GM21737 (cell line): ENCODE measurements at regions not wholly inside any gene's neighbourhood (a gene's known extent, or its start where the extent isn't known, plus 50 kb on each side); places are given as distances from the start of the nearest gene placed in this dataset.
"Not testable (repeated sequence)": the region's sequence is repeated elsewhere in the genome, so short reads cannot be mapped to it uniquely, and the experiment has no call there.

ENCODE experiments used
- ATAC-seq: cut with Tn5 transposase; IDR thresholded peaks from one replicate; pipeline ENCODE4 v1.9.1; 2021; ENCODE audit warnings: mild to moderate bottlenecking, moderate library complexity; ENCODE audit not compliant: unreplicated experiment

DNA sequence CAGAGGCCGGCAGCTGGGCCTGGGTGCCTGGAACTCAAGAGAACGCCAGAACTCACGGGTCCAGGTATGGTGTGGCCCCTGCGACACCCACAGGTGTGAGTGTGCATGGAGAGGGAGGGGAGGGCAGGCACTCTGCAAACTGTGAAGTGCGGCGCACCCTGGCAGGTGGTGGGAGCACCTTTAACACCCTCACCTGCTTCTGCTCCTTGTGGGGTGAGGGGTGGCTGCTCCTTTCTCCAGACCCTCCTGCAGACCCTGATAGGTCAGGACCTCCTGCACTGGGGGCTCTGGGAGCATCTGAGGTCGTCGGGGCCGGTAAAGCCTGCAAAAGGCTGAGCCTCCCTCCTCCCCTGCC, 324.7 kb upstream of the SFSWAP start:
- no peak for ATAC-seq

GRCh38 chr12:131386781-131387180, 324.1 kb upstream of the SFSWAP start:
- ATAC-seq = no peak

GRCh38 chr12:131387281-131388163, 323.4 kb upstream of the SFSWAP start:
- ATAC-seq = no peak

GRCh38 chr12:131388164-131389053, 322.5 kb upstream of the SFSWAP start:
- not testable (repeated sequence) for ATAC-seq

DNA sequence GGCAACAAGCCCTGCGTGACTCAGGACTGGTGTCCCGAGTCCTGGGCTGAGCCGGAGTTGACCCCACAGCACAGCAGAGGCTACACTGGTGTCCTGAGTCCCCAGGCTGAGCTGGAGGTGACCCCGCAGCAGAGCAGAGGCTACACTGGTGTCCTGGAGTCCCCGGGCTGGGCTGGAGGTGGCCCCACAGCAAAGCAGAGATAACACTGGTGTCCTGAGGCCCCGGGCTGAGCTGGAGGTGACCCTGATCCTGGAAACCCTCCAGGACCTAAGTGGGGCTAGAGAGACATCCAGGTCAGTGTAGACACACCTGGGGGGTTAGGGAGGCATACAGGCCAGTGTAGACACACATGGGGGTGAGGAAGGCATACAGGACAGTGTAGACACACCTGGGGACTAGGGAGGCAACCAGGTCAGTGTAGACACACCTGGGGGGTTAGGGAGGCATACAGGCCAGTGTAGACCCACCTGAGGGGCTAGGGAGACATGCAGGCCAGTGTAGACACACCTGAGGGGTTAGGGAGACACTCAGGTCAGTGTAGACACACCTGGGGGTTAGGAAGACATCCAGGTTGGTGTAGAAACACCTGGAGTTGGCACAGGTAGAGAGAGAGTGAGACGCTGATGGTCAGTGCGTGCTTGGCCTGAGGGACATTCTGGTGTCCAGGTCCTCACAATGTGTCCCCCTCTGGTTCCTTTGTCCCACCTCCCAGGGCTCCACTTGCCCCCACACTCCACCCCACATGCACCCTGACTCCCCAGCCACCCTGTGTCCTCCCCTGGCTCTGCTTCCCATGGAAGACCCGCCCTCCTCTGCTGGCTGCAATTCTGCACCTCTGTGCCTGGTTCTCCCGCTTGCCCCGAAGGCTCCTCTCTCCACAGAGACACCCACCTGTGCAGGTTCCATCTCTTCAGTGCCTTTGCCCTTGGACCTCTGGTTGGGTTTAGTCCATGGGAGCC, 321.6 kb upstream of the SFSWAP start:
- ATAC-seq = no peak

DNA sequence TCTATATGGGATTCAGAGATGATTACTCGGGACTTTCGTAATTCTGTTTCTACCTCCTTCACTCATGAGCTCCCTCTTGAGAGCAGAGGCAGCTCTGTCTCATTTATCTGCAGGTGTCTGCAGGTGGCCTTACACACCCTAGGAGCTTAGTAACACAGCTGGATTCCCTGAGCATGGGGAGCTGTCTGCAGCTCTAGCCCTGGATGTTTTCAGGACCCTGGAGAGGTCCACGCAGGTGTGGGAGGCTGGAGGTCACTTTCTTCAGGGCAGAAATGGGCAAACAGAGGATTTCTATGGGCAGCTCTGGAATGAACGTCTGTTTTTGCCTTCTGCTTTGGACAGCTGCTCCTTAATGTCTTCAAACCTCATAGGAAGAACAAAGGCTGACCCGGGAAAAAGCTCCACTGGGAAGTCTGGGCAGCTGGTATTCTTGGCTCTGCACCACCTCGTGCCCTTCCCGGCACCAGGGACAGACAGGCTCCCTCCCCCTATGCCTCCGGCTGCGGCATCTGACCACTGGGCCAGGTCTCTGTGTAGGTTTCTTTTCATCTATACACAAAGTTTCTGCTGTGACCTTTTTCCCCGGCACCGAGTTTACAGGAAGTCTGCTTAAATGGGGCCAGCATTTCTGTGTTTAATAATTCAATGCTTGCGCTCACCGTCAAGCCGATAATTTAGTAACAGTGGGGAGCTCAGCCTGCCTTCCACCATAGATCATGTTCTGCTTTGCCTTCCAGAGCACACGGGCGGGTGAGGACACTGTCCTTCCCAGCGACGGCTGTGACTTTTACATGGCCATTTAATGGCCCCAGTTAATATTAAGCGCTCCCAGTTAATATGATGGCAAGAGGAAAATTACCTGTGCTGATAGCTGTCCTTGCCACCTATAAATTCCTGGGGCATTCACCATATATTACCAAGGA, 320.2 kb upstream of the SFSWAP start:
- no peak for ATAC-seq

DNA sequence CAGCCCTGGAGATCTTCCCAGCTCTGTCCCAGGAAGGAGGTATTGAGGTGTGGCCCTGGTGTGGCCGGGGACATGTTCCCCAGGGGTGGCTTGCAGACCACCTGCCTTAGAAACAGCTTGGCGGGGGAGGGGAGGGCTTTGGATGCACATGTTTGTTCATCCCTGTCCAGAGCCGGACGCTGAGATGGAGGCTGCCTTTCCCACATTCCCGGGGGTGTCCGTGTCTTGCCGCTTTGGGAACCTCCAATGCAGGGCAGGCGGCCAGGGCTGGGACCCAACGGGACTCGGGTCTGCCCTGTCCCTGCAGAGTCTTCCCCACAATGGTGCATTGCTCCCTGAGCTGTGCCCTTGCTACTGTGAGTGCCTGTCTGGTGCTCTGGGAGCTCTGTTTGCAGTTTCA, 319.5 kb upstream of the SFSWAP start:
- ATAC-seq = no peak

- ATAC-seq = not testable (repeated sequence)
These were observed 316.1 kb upstream of the SFSWAP start for GRCh38 chr12:131394752-131395151.

DNA sequence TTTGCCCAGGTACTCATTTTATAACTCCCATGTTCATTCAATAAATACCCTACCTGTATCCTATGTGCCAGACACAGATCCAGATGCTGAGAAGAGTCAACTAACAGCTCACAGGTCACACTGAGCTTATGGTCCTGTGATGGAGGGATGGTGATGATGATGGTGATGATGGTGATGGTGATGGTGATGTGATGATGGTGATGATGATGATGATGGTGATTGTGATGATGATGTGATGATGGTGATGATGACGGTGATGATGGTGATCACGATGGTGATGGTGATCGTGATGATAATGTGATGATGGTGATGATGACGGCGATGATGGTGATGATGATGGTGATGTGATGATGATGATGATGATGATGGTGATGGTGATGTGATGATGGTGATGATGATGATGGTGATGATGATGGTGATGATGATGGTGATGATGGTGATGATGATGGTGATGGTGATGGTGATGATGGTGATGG, 315.6 kb upstream of the SFSWAP start:
- not testable (repeated sequence) for ATAC-seq

DNA sequence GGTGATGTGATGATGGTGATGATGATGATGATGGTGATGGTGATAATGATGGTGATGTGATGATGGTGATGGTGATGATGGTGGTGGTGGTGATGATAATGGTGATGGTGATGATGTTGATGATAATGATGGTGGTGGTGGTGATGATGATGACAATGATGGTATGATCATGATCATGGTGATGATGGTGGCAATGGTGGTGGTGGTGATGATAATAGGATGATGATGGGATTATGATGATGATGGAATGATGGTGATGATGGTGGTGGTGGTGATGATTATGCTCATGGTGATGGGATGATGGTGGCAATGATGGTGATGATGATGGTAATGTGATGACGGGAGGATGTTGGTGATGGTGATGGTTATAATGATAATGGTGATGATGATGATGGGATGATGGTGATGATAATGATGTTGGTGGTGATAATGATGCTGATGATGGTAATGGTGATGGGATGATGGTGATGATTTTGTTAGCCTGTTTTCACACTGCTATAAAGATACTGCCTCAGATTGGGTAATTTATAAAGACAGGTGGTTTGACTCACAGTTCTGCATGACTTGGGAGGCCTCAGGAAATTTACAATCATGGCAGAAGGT, 314.8 kb upstream of the SFSWAP start:
- no peak for ATAC-seq

DNA sequence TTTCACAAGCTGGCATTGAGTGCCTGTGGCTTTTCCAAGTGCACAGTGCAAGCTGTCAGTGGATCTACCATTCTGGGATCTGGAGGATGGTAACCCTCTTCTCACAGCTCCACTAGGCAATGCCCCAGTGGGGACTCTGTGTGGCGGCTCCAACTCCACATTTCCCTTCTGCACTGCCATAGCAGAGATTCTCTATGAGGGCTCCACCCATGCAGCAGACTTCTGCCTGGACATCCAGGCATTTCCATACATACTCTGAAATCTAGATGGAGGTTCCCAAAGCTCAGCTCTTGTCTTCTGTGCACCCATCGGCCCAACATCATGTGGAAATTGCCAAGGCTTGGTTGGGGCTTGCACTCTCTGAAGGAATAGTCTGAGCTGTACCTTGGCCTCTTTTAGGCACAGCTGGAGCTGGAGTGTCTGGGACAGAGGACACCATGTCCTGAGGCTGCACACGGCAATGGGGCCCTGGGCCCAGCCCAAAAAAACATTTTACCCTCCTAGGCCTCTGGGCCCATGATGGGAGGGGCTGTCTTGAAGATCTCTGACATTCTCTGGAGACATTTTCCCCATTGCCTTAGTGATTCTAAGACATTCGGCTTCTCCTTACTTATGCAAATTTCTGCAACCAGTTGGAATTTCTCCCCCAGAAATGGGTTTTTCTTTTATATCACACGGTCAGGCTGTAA, 313.3 kb upstream of the SFSWAP start:
- no peak for ATAC-seq

GRCh38 chr12:131399000-131399399, 311.9 kb upstream of the SFSWAP start:
- no peak for ATAC-seq

- not testable (repeated sequence) for ATAC-seq
These were observed 310.1 kb upstream of the SFSWAP start for GRCh38 chr12:131400668-131401294.

DNA sequence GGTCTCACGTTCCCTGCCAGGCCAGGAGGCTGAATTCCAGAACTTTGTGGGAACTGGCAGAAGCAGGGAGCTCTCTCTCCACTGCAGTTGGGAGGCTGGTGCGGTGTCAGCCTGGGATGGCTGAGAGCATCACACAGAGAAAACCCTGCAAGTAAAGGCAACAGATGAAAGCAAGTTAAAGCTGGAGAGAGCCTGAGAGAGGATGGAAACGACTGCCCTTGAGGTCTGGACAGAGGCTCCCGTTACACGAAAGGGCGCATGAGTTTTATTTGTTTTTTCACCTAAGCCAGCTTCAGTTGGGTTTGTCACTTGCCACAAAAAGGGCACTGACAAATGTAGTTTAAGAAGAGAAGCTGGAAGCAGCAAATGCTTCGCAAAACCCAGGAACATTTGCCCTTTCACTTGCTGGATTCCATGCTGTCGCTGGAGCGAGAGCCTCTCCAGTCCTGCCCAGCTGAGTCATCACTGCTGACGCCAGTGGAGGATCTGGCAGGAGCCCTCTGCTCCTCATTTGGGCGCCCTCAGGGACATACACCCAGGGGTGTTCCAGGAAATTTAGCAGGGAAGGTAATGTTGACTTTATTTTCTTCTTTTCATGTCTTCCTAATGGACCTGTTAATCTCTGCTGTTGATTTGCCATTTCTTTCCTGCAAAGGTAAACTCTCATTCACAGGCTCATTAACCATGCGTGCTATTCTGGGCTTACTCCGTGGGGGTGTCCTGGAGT, 308.8 kb upstream of the SFSWAP start:
- not testable (repeated sequence) for ATAC-seq

DNA sequence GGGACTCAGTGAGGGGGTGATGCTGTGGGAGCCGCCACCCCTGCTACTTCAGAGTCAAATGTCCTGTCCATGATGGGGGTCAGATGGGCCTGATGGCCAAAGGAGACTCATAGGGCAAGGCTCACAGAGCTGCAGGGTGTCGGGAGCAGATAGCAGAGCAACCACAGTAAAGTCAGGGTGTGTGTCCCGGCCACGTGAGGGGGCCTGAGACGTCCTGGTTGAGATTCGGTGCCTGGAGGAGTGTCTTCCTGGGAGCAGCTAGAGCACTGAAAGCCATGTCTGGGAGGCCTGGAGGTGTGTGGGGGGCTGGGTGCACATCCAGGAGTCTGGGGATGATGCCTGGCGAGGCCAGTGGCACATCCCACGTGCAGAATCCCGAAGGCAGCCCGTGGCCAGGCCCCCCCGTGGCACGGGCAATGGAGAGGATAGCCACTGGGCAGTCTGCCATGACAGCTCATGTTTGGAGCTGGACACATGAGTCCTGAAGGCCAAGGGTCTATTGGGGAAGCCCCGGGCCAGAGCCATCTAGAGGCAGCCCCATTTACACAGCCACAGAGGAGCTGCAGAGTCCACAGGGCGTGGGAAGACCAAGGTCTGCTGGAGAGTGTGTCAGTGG, 308.0 kb upstream of the SFSWAP start:
- ATAC-seq = no peak

DNA sequence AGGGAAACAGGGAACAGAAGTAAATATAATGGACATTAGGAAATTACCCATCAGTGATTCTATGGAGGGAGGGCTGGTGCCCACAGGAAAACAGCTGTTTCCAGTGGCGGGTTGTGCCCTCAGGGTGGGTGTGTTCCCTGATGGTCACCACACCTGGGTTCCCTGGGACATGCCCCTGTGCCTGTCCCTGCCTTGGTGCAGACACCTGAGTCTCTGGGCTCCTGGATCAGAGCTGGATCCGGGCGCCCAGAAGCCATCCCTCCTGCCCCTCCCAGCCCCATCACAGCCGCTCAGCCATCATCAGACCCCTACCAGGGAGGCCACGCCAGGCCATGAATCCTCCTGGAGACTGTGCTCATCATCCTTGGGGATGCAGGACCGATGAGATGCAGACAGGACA, 307.2 kb upstream of the SFSWAP start:
- ATAC-seq = no peak

DNA sequence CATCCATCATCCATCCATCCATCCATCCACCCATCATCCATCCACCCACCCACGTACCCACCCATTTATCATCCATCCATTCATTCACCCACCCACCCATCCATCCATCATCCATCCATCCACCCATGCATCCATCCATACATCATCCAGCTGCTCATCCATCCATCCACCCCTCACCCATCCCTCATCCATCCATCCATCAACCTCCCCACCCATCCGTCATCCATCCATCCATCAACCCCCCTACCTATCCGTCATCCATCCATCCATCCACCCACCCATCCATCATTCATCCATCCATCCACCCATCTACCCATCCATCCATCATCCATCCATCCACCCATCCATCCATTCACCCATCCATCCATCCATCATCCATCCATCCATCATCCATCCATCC, 306.2 kb upstream of the SFSWAP start:
- ATAC-seq = no peak
